GM18520 (cell line): ENCODE measurements at regions not wholly inside any gene's neighbourhood (a gene's known extent, or its start where the extent isn't known, plus 50 kb on each side); places are given as distances from the start of the nearest gene placed in this dataset.
"Not testable (repeated sequence)": the region's sequence is repeated elsewhere in the genome, so short reads cannot be mapped to it uniquely, and the experiment has no call there.

ENCODE experiments used
- ATAC-seq: cut with Tn5 transposase; IDR thresholded peaks from one replicate; pipeline ENCODE4 v1.9.1; 2021; ENCODE audit not compliant: unreplicated experiment

GRCh38 chr1:58201492-58202106 lies 344.9 kb downstream of the OMA1 start:
- no peak for ATAC-seq

GRCh38 chr1:58200437-58200836 lies 346.1 kb downstream of the OMA1 start:
- ATAC-seq = no peak

- no peak for ATAC-seq
Observed at GRCh38 chr1:58197811-58198210, 348.7 kb downstream of the OMA1 start.

GRCh38 chr1:58190267-58190988 lies 356.1 kb downstream of the OMA1 start:
- no peak for ATAC-seq

- ATAC-seq = no peak
Observed at GRCh38 chr1:58189453-58189852, 357.1 kb downstream of the OMA1 start.

GRCh38 chr1:58183286-58183685 lies 363.2 kb downstream of the OMA1 start:
- no peak for ATAC-seq

GRCh38 chr1:58180537-58180936 lies 366.0 kb downstream of the OMA1 start:
- ATAC-seq = no peak

GRCh38 chr1:58169160-58169559 lies 377.4 kb downstream of the OMA1 start:
- not testable (repeated sequence) for ATAC-seq

- ATAC-seq = not testable (repeated sequence)
Observed at GRCh38 chr1:58167131-58167530, 379.4 kb downstream of the OMA1 start.

- no peak for ATAC-seq
Observed at GRCh38 chr1:58166417-58166816, 380.1 kb downstream of the OMA1 start.

- ATAC-seq = no peak
Observed at GRCh38 chr1:58165073-58165472, 381.5 kb downstream of the OMA1 start.

GRCh38 chr1:58162952-58163550 lies 383.5 kb downstream of the OMA1 start:
- no peak for ATAC-seq

- ATAC-seq = no peak
Observed at GRCh38 chr1:58159434-58159830, 387.1 kb downstream of the OMA1 start.

- no peak for ATAC-seq
Observed at GRCh38 chr1:58158506-58159433, 387.8 kb downstream of the OMA1 start.

GRCh38 chr1:58158016-58158415 lies 388.5 kb downstream of the OMA1 start:
- no peak for ATAC-seq

GRCh38 chr1:58157256-58157655 lies 389.3 kb downstream of the OMA1 start:
- ATAC-seq = no peak

GRCh38 chr1:58156831-58157230 lies 389.7 kb downstream of the OMA1 start:
- ATAC-seq = no peak

- ATAC-seq = no peak
Observed at GRCh38 chr1:58156124-58156468, 390.4 kb downstream of the OMA1 start.

- ATAC-seq = no peak
Observed at GRCh38 chr1:58155418-58156123, 391.0 kb downstream of the OMA1 start.

GRCh38 chr1:58154256-58154655 lies 392.3 kb downstream of the OMA1 start:
- no peak for ATAC-seq

- no peak for ATAC-seq
Observed at GRCh38 chr1:58152697-58153096, 393.8 kb downstream of the OMA1 start.
